NCI-H526 treated with DMSO at 0.1 percent for 48 hours (cell line): ENCODE measurements at regions not wholly inside any gene's neighbourhood (a gene's known extent, or its start where the extent isn't known, plus 50 kb on each side); places are given as distances from the start of the nearest gene placed in this dataset.

ENCODE experiments used
- DNase-seq: peaks from one replicate; lab custom pipeline; 2025; lab: John Stamatoyannopoulos, UW

GRCh38 chr4:30600246-30601017 lies 119.7 kb upstream of the PCDH7 start:
- peak; percentile 14 for DNase-seq

GRCh38 chr4:30601070-30601865 lies 118.9 kb upstream of the PCDH7 start:
- DNase-seq, result no peak

- no peak for DNase-seq
These were observed 114.5 kb upstream of the PCDH7 start for GRCh38 chr4:30605616-30606190.

- DNase-seq, result no peak
These were observed 109.8 kb upstream of the PCDH7 start for GRCh38 chr4:30610361-30610760.

GRCh38 chr4:30614771-30615170 lies 105.4 kb upstream of the PCDH7 start:
- DNase-seq, result no peak

- DNase-seq, result no peak
These were observed 103.1 kb upstream of the PCDH7 start for GRCh38 chr4:30616942-30617646.

- no peak for DNase-seq
These were observed 102.3 kb upstream of the PCDH7 start for GRCh38 chr4:30617836-30618235.

GRCh38 chr4:30619679-30620078 lies 100.5 kb upstream of the PCDH7 start:
- no peak for DNase-seq

- no peak for DNase-seq
These were observed 99.5 kb upstream of the PCDH7 start for GRCh38 chr4:30620711-30621110.

- DNase-seq, result peak; percentile 11
These were observed 89.7 kb upstream of the PCDH7 start for GRCh38 chr4:30630431-30630830.

- no peak for DNase-seq
These were observed 87.4 kb upstream of the PCDH7 start for GRCh38 chr4:30632751-30633150.

- no peak for DNase-seq
These were observed 78.8 kb upstream of the PCDH7 start for GRCh38 chr4:30641345-30641744.

GRCh38 chr4:30642567-30642966 lies 77.6 kb upstream of the PCDH7 start:
- DNase-seq, result no peak

- DNase-seq, result no peak
These were observed 66.9 kb upstream of the PCDH7 start for GRCh38 chr4:30653291-30653690.

- no peak for DNase-seq
These were observed 63.3 kb upstream of the PCDH7 start for GRCh38 chr4:30656828-30657227.

GRCh38 chr4:30667919-30668318 lies 52.2 kb upstream of the PCDH7 start:
- no peak for DNase-seq

- DNase-seq, result no peak
These were observed 50.0 kb upstream of the PCDH7 start for GRCh38 chr4:30670206-30670605.
